NB4 (cell line): ENCODE measurements at regions not wholly inside any gene's neighbourhood (a gene's known extent, or its start where the extent isn't known, plus 50 kb on each side); places are given as distances from the start of the nearest gene placed in this dataset.
A peak's percentile ranks its signal among the peaks of the same experiment; 100 is the strongest.
"Not testable (repeated sequence)": the region's sequence is repeated elsewhere in the genome, so short reads cannot be mapped to it uniquely, and the experiment has no call there.

Source experiments
- DNase-seq: peaks from one replicate; pipeline ENCODE4 v3.0.0; 2010; ENCODE audit warnings: low read depth
- H3K4me3 ChIP-seq: one replicate; pipeline ENCODE4 v1.5.1; 2011; ENCODE audit warnings: mild to moderate bottlenecking, low read depth, low read length, moderate library complexity
- CTCF ChIP-seq: IDR thresholded peaks from one replicate; pipeline ENCODE4 v1.5.1; 2012; ENCODE audit warnings: low read depth, low read length
- MAX ChIP-seq: IDR thresholded peaks from 2 replicates; pipeline ENCODE4 v1.6.1; 2011; ENCODE audit warnings: low read depth, low read length
- MYC ChIP-seq: IDR thresholded peaks from 2 replicates; pipeline ENCODE4 v1.6.1; 2011; ENCODE audit warnings: low read depth, low read length
- POLR2A ChIP-seq: IDR thresholded peaks from 2 replicates; pipeline ENCODE4 v1.6.1; 2011; ENCODE audit warnings: mild to moderate bottlenecking; ENCODE audit not compliant: insufficient read length; ENCODE audit errors: extremely low read depth

GRCh38 chr12:13536219-13536910 is 339.8 kb downstream of the EMP1 start:
- no peak overlapping the region for H3K4me3 ChIP-seq
- peak; percentile 44 for DNase-seq
- TF ChIP-seq POLR2A (no peak), MYC (no peak), CTCF (no peak), MAX (no peak)

GRCh38 chr12:13534645-13535398 is 338.3 kb downstream of the EMP1 start:
- TF ChIP-seq MYC (no peak), MAX (no peak), POLR2A (no peak), CTCF (peak; percentile 99)
- peak; percentile 55 for DNase-seq
- no peak overlapping the region for H3K4me3 ChIP-seq

GRCh38 chr12:13534242-13534641 is 337.7 kb downstream of the EMP1 start:
- no peak overlapping the region for H3K4me3 ChIP-seq
- no peak for TF ChIP-seq MAX
- no peak for TF ChIP-seq POLR2A
- no peak for TF ChIP-seq CTCF
- TF ChIP-seq MYC, result no peak
- no peak for DNase-seq

- TF ChIP-seq MAX (no peak), CTCF (no peak), POLR2A (no peak), MYC (no peak)
- H3K4me3 ChIP-seq, result no peak overlapping the region
- DNase-seq, result no peak
Measured at GRCh38 chr12:13530966-13531365, 334.4 kb downstream of the EMP1 start.

GRCh38 chr12:13526185-13526921 is 329.8 kb downstream of the EMP1 start:
- not testable (repeated sequence) for DNase-seq, H3K4me3 ChIP-seq

DNA sequence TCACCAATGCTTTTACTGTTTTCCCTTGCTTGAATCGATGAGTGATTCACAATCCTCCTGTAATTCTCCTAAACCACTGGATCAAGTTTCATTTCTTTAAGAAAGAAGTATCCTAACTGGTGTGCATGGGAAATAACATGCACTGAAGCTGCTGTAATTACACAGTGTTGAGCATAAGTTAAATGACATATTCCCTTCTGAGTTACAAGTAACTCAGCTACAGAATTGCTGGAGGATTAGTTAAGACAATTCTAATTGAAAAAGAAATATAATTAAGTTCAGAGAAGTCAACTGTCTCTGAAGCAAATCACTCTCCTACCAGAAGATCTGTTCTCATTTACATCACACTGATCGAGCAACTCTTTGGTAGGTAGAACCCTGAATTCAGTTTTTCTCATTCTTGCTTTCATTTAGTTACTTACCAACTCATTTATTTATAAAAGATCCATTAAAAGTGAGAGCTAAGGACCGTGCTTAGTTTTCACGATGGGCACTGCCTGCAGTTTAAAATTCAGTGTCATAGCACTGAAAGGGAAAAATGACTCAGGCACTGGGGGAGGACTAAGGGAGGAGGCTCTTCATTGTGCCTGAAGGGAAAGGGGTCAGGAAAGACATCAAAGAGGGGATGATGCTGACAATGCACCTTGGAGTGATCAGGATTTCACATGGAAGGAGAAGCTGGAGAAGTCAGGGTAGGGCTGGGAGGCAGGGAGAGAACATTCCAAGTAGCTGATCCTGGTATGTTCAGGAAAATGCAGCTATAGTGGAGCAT is 327.2 kb downstream of the EMP1 start:
- TF ChIP-seq CTCF (no peak), MAX (no peak), POLR2A (no peak), MYC (no peak)
- H3K4me3 ChIP-seq, result no peak overlapping the region
- no peak for DNase-seq

DNA sequence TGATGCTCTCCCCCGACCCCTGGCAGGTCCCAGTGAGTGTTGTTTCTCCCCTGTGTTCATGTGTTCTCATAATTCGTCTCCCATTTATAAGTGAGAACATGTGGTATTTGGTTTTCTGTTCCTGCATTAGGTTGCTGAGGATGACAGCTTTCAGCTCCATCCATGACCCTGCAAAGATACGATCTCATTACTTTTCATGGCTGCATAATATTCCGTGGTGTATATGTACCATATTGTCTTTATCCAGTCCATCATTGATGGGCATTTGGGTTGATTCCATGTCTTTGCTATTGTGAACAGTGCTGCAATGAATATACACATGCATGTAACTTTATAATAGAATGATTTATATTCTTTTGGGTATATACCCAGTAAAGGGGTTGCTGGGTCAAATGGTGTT is 321.5 kb downstream of the EMP1 start:
- DNase-seq, H3K4me3 ChIP-seq: not testable (repeated sequence)
